ENCODE measurements at regions not wholly inside any gene's neighbourhood (a gene's known extent, or its start where the extent isn't known, plus 50 kb on each side); places are given as distances from the start of the nearest gene placed in this dataset.

GRCh38 chr22:47419239-47419638 lies 656.8 kb downstream of the TBC1D22A start:
- TF ChIP-seq CTCF (IDR thresholded peaks at IDR 0.05 in 8 of 11, conservative IDR thresholded peaks at IDR 0.05 in 3 of 11) (no peak), POLR2A (IDR thresholded peaks at IDR 0.05) (no peak), POLR2AphosphoS5 (IDR thresholded peaks at IDR 0.05) (no peak)

All from spleen (tissue), 7 donors.